ES-I3 (cell line): ENCODE measurements at regions not wholly inside any gene's neighbourhood (a gene's known extent, or its start where the extent isn't known, plus 50 kb on each side); places are given as distances from the start of the nearest gene placed in this dataset.
"Not testable (repeated sequence)": the region's sequence is repeated elsewhere in the genome, so short reads cannot be mapped to it uniquely, and the experiment has no call there.

Source experiments
- H3K36me3 ChIP-seq: 2 replicates; pipeline ENCODE4 v1.6.1; 2013; ENCODE audit warnings: mild to moderate bottlenecking, low read length, control low read depth, moderate library complexity; ENCODE audit not compliant: insufficient read depth
- H3K4me1 ChIP-seq: 2 replicates; pipeline ENCODE4 v1.6.1; 2013; ENCODE audit warnings: mild to moderate bottlenecking, control low read depth, low read length; ENCODE audit not compliant: insufficient read depth
- H3K9ac ChIP-seq: 2 replicates; pipeline ENCODE4 v1.6.1; 2013; ENCODE audit warnings: low read depth, mild to moderate bottlenecking, low read length, moderate library complexity
- H3K9me3 ChIP-seq: 2 replicates; pipeline ENCODE4 v1.6.1; 2013; ENCODE audit warnings: mild to moderate bottlenecking, low read length, moderate library complexity; ENCODE audit not compliant: control insufficient read depth, insufficient read depth

DNA sequence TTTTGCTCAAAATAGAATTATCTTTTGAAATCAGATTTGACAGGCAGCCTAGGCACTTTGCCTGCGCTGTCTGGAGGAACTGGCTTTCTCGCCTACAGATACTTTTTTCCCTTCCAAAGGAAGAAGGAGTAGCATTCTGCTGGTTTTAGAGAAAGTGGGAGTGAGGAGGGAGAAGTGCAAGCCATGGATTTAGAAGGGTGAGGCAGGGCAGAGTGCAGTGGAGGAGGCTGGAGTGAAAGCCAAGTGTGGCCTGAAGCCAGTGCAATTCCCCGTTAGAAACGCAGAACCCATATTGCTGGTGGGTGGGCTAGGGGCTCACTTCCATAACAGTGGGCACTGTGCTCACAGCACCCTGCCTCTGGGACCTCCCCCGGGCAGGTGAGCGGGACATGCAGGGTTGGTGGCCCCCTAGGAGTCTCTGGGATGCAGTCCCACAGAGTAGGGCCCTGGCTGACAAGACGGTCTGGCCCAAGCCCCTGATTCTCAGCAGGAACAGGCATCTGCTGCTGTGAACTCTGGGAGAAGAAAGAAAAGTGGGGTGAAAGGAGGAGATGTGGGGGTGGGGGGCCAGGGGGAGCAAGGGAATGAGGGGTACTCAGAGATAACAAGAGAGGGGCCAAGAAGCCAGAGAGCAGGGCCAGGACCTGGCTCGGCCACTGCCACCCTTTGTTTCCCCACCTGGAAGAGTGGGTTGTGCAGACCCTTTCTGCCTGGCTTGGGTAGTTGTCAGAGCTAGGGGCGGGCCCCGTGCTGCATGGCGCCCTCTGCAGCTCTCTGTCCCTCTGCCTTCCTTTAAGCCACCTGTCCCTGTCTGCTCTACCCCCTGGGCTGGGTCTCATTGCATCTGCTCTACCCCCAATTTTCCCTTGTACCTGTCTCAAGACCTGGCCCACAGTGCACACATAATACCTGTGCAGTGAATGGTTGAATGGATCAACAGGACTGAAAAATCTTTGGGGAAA is 273.5 kb upstream of the HS6ST1 start:
- Histone ChIP-seq H3K4me1 (no peaks in the 10 kb centered on the region), H3K9ac (no peak overlapping the region), H3K36me3 (no peaks in the 10 kb centered on the region), H3K9me3 (no peaks in the 10 kb centered on the region)

DNA sequence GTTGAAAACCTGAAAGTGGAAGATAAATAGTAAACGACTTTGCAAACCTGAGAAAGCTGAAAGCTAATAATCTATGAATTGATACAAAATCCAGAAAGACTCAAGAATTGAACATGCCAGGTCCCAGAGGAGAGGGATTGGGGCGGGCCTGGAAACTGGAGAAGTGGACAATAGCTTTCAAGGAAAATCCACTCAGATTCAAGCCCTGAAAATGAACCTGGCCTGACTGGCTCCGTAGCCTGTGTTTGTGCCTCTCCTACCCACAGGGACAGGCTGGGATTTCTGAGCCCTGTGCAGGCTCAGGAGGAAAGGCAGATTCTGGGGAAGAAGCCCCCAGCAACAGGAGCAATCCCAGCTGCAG is 274.8 kb upstream of the HS6ST1 start:
- H3K4me1 ChIP-seq, result no peaks in the 10 kb centered on the region
- H3K9me3 ChIP-seq, result no peaks in the 10 kb centered on the region
- no peak overlapping the region for H3K9ac ChIP-seq
- no peaks in the 10 kb centered on the region for H3K36me3 ChIP-seq

- H3K36me3 ChIP-seq, result no peaks in the 10 kb centered on the region
- no peak overlapping the region for H3K9ac ChIP-seq
- no peaks in the 10 kb centered on the region for H3K9me3 ChIP-seq
- H3K4me1 ChIP-seq, result no peaks in the 10 kb centered on the region
These were observed 275.4 kb upstream of the HS6ST1 start for GRCh38 chr2:128593879-128594650.

DNA sequence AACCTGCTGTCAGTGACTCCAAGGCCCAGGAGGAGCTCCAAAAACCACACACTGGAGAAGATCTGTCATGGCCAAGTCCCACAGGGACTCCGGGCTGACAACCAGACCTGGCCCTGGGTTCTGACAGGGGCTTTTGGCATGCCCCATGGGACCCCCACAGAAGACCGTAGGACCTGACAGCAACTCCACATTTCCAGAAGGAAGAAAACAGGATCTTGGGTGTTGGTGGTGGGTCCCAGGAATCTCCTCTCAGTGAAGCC is 275.9 kb upstream of the HS6ST1 start:
- Histone ChIP-seq H3K9ac (no peak overlapping the region), H3K9me3 (no peaks in the 10 kb centered on the region), H3K36me3 (no peaks in the 10 kb centered on the region), H3K4me1 (no peaks in the 10 kb centered on the region)

- Histone ChIP-seq H3K9ac (no peak overlapping the region), H3K36me3 (no peaks in the 10 kb centered on the region), H3K4me1 (no peaks in the 10 kb centered on the region), H3K9me3 (no peaks in the 10 kb centered on the region)
These were observed 276.4 kb upstream of the HS6ST1 start for GRCh38 chr2:128594953-128595677.

- Histone ChIP-seq H3K9ac (no peak overlapping the region), H3K9me3 (no peaks in the 10 kb centered on the region), H3K36me3 (no peaks in the 10 kb centered on the region), H3K4me1 (no peaks in the 10 kb centered on the region)
These were observed 277.2 kb upstream of the HS6ST1 start for GRCh38 chr2:128595763-128596395.

- Histone ChIP-seq H3K9ac (no peak overlapping the region), H3K9me3 (no peaks in the 10 kb centered on the region)
These were observed 277.9 kb upstream of the HS6ST1 start for GRCh38 chr2:128596396-128597120.

GRCh38 chr2:128597121-128597762 is 278.6 kb upstream of the HS6ST1 start:
- no peaks in the 10 kb centered on the region for H3K4me1 ChIP-seq
- H3K9ac ChIP-seq, result no peak overlapping the region
- no peaks in the 10 kb centered on the region for H3K36me3 ChIP-seq
- H3K9me3 ChIP-seq, result no peaks in the 10 kb centered on the region

More at GRCh38 chr2:128596396-128597120, 277.9 kb upstream of the HS6ST1 start:
- no peaks in the 10 kb centered on the region for H3K4me1 ChIP-seq
- no peaks in the 10 kb centered on the region for H3K36me3 ChIP-seq

DNA sequence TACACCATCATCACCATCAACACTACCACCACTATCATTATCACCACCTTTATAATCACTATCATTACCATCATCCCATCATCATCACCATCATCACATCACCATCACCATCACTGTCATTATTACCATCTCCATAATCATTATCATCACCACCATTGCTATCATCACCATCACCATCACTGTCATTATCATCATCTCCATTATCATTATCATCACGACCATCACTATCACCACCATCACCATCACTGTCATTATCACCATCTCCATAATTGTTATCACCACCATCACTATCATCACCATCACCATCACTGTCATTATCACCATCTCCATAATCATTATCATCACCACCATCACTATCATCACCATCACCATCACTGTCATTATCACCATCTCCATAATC is 279.6 kb upstream of the HS6ST1 start:
- H3K9me3 ChIP-seq, H3K9ac ChIP-seq, H3K4me1 ChIP-seq, H3K36me3 ChIP-seq: not testable (repeated sequence)

GRCh38 chr2:128598862-128599441 is 280.3 kb upstream of the HS6ST1 start:
- H3K4me1 ChIP-seq, result no peaks in the 10 kb centered on the region
- H3K9me3 ChIP-seq, result no peaks in the 10 kb centered on the region
- no peak overlapping the region for H3K9ac ChIP-seq
- no peaks in the 10 kb centered on the region for H3K36me3 ChIP-seq

- no peaks in the 10 kb centered on the region for H3K9me3 ChIP-seq
- H3K4me1 ChIP-seq, result no peaks in the 10 kb centered on the region
- H3K9ac ChIP-seq, result no peak overlapping the region
- no peaks in the 10 kb centered on the region for H3K36me3 ChIP-seq
These were observed 281.0 kb upstream of the HS6ST1 start for GRCh38 chr2:128599700-128600099.

DNA sequence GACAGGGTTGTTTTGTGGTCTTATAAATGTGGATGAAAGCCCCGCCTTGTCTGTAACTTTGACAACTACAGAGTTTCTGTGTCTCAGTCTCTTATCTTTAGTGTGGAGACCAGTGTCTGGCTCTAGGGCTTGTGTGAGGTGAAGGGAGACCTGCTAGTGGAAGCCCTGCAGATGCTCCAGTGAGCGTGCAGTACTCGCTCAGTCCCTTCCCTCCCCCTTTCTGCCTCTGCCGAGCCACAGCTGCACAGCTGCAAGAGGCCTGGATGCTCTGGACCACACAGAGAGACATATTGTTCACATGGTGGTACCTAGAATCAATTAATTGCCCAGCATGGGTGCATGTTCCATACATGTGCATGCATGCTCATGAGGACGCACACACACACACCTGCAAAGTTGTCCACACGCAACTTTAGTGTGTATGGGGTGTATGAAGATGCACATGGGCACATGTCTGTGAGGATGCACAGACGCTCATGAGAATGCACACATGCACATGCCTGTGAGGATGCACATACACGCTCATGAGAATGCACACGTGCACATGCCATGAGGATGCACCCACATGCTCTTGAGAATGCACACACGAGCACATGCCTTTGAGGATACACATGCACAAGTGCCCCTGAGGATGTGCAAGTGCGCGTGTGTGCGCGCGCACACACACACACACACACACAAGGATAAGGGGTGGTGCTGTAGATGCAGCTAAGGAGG is 282.1 kb upstream of the HS6ST1 start:
- Histone ChIP-seq H3K4me1 (no peaks in the 10 kb centered on the region), H3K36me3 (no peaks in the 10 kb centered on the region), H3K9ac (no peak overlapping the region), H3K9me3 (no peaks in the 10 kb centered on the region)
